ENCODE measurements at regions not wholly inside any gene's neighbourhood (a gene's known extent, or its start where the extent isn't known, plus 50 kb on each side); places are given as distances from the start of the nearest gene placed in this dataset.

- POLR2A ChIA-PET = no interaction called here
- CTCF ChIA-PET = interaction anchor here (1.0 kb wide), 1 partner anchor 83 kb away, joined by 3 read pairs; no protein-coding TSS in a partner anchor
- H2AFZ ChIP-seq (ENCODE audit: low read depth, low read length, poor library complexity, severe bottlenecking) = peak overlapping the region; percentile 63
These were observed 416.5 kb downstream of the BCKDHB start for GRCh38 chr6:80523010-80523409.

More at GRCh38 chr6:80523010-80523409, 416.5 kb downstream of the BCKDHB start:
- H3K27me3 ChIP-seq (ENCODE audit: insufficient read depth, low read length) = no peaks in the 10 kb centered on the region
- H4K20me1 ChIP-seq (ENCODE audit: insufficient read depth) = no peaks in the 10 kb centered on the region
- H3K4me1 ChIP-seq (ENCODE audit: control insufficient read depth in 1 of 2, insufficient read depth in 2 of 2, low read length in 2 of 2) = peaks cover 0 to 11% of the 10 kb centered on the region in 2 experiments; a peak in 2 of 4 replicates
- H3K79me2 ChIP-seq (ENCODE audit: insufficient read depth, low read length) = no peaks in the 10 kb centered on the region
- no TSS peak for BruUV-seq (replicated peaks)
- no peak overlapping the region for H3K9ac ChIP-seq (ENCODE audit: low read length)
- TF ChIP-seq EZH2 (IDR thresholded peaks at IDR 0.05) = no peak
- TF ChIP-seq SP1 (IDR thresholded peaks at IDR 0.05; ENCODE audit: low read depth) = no peak
- no peak for TF ChIP-seq POLR2A (IDR thresholded peaks at IDR 0.05; ENCODE audit: borderline replicate concordance, extremely low read depth, insufficient read depth, insufficient read length)
- TF ChIP-seq ELF1 (IDR thresholded peaks at IDR 0.05; ENCODE audit: borderline replicate concordance, low read depth) = no peak
- TF ChIP-seq CTCF (IDR thresholded peaks at IDR 0.05 in 2 of 3, conservative IDR thresholded peaks at IDR 0.05 in 1 of 3; ENCODE audit: borderline replicate concordance in 1 of 3, insufficient read depth in 1 of 3, low read depth in 2 of 3, low read length in 2 of 3) = no peak
- TF ChIP-seq TCF7L2 (IDR thresholded peaks at IDR 0.05; ENCODE audit: borderline replicate concordance, extremely low read depth, insufficient read depth, insufficient read length) = no peak
- TF ChIP-seq REST (IDR thresholded peaks at IDR 0.05; ENCODE audit: low read depth) = no peak
- no peak for TF ChIP-seq RAD21 (IDR thresholded peaks at IDR 0.05; ENCODE audit: low read depth)
- TF ChIP-seq SIN3A (IDR thresholded peaks at IDR 0.05; ENCODE audit: low read depth) = no peak
- TF ChIP-seq EZH2phosphoT487 (IDR thresholded peaks at IDR 0.05; ENCODE audit: borderline replicate concordance) = no peak
- no peak for TF ChIP-seq MAX (IDR thresholded peaks at IDR 0.05)
- no peak for TF ChIP-seq CEBPB (IDR thresholded peaks at IDR 0.05; ENCODE audit: low read depth)
- no peak for TF ChIP-seq ZBTB33 (IDR thresholded peaks at IDR 0.05; ENCODE audit: extremely low read depth, insufficient replicate concordance, low read length)
- TF ChIP-seq EGR1 (IDR thresholded peaks at IDR 0.05; ENCODE audit: low read depth) = no peak
- TF ChIP-seq JUND (IDR thresholded peaks at IDR 0.05) = no peak
- no peak for TF ChIP-seq FOSL1 (IDR thresholded peaks at IDR 0.05; ENCODE audit: low read depth)
- H3K9me2 ChIP-seq (ENCODE audit: insufficient read depth) = no peaks in the 10 kb centered on the region
- ATAC-seq (no peak), DNase-seq (ENCODE audit: low read depth, low spot score) (no peak)
- H3K9me3 ChIP-seq (ENCODE audit: control insufficient read depth in 1 of 2, insufficient read depth in 1 of 2, low read depth in 1 of 2, low read length in 2 of 2) = no peaks in the 10 kb centered on the region
- no peak overlapping the region for H3K4me2 ChIP-seq (ENCODE audit: low read length)
- H3K27ac ChIP-seq (ENCODE audit: low read depth, low read length) = no peak overlapping the region
- RAD21 ChIA-PET (ENCODE audit: low non-redundant PET in 1 of 2, low total read pairs in 2 of 2, uncharacterized antibody in 2 of 2, unreplicated experiment in 2 of 2) = no interaction called here
- no peaks in the 10 kb centered on the region for H3K36me3 ChIP-seq (ENCODE audit: control insufficient read depth in 1 of 2, insufficient read depth in 2 of 2, low read length in 2 of 2)
- H3K4me3 ChIP-seq (replicated peaks in 1 of 2; ENCODE audit: low read depth in 1 of 2, low read length in 2 of 2) = no peak overlapping the region
- intact Hi-C loops (cut with micrococcal nuclease) = no loop called here
